NCI-H446 (cell line): ENCODE measurements at regions not wholly inside any gene's neighbourhood (a gene's known extent, or its start where the extent isn't known, plus 50 kb on each side); places are given as distances from the start of the nearest gene placed in this dataset.
"Not testable (repeated sequence)": the region's sequence is repeated elsewhere in the genome, so short reads cannot be mapped to it uniquely, and the experiment has no call there.

Source experiments
- DNase-seq, 2 experiments: peaks; one replicate each; lab custom pipeline; 2025; lab: John Stamatoyannopoulos, UW

- DNase-seq, result no peak
Measured at GRCh38 chr1:219350172-219350931, 176.7 kb downstream of the LYPLAL1 start.

- DNase-seq, result no peak
Measured at GRCh38 chr1:219347921-219348391, 174.3 kb downstream of the LYPLAL1 start.

GRCh38 chr1:219347376-219347775 lies 173.7 kb downstream of the LYPLAL1 start:
- DNase-seq, result no peak

- DNase-seq, result no peak
Measured at GRCh38 chr1:219345953-219346352, 172.3 kb downstream of the LYPLAL1 start.

GRCh38 chr1:219342836-219343235 lies 169.2 kb downstream of the LYPLAL1 start:
- no peak for DNase-seq

- no peak for DNase-seq
Measured at GRCh38 chr1:219340796-219341195, 167.1 kb downstream of the LYPLAL1 start.

- DNase-seq, result no peak
Measured at GRCh38 chr1:219339466-219339865, 165.8 kb downstream of the LYPLAL1 start.

- no peak for DNase-seq
Measured at GRCh38 chr1:219337588-219337987, 163.9 kb downstream of the LYPLAL1 start.

GRCh38 chr1:219333626-219334025 lies 159.9 kb downstream of the LYPLAL1 start:
- no peak for DNase-seq

- DNase-seq, result no peak
Measured at GRCh38 chr1:219331424-219331823, 157.7 kb downstream of the LYPLAL1 start.

GRCh38 chr1:219330669-219331068 lies 157.0 kb downstream of the LYPLAL1 start:
- no peak for DNase-seq

- no peak for DNase-seq
Measured at GRCh38 chr1:219330001-219330400, 156.3 kb downstream of the LYPLAL1 start.

- DNase-seq, result no peak
Measured at GRCh38 chr1:219329578-219329977, 155.9 kb downstream of the LYPLAL1 start.

GRCh38 chr1:219326843-219327242 lies 153.2 kb downstream of the LYPLAL1 start:
- DNase-seq, result no peak

GRCh38 chr1:219325368-219325742 lies 151.7 kb downstream of the LYPLAL1 start:
- no peak for DNase-seq

- DNase-seq, result no peak
Measured at GRCh38 chr1:219324629-219325367, 151.1 kb downstream of the LYPLAL1 start.

- DNase-seq, result no peak
Measured at GRCh38 chr1:219324171-219324570, 150.5 kb downstream of the LYPLAL1 start.

GRCh38 chr1:219323426-219323825 lies 149.7 kb downstream of the LYPLAL1 start:
- no peak for DNase-seq

- no peak for DNase-seq
Measured at GRCh38 chr1:219322766-219323165, 149.1 kb downstream of the LYPLAL1 start.

- not testable (repeated sequence) for DNase-seq
Measured at GRCh38 chr1:219320563-219320962, 146.9 kb downstream of the LYPLAL1 start.

GRCh38 chr1:219318826-219319225 lies 145.1 kb downstream of the LYPLAL1 start:
- no peak for DNase-seq

GRCh38 chr1:219317762-219318353 lies 144.2 kb downstream of the LYPLAL1 start:
- no peak for DNase-seq

GRCh38 chr1:219316066-219316465 lies 142.4 kb downstream of the LYPLAL1 start:
- no peak for DNase-seq
